PC-3 (cell line): ENCODE measurements at regions not wholly inside any gene's neighbourhood (a gene's known extent, or its start where the extent isn't known, plus 50 kb on each side); places are given as distances from the start of the nearest gene placed in this dataset.
A peak's percentile ranks its signal among the peaks of the same experiment; 100 is the strongest.

Source experiments
- ATAC-seq: fragments of 200-7000 bp; cut with Tn5 transposase; 2 replicates; pipeline ENCODE4 v1.9.1; 2020; ENCODE audit warnings: mild to moderate bottlenecking, moderate library complexity
- BruUV-seq: library from RNA; stranded (reverse); fragments of 400-500 nt; replicated peaks from 2 replicates; lab custom pipeline; 2021; lab: Mats Ljungman, UMichigan
- CTCF ChIA-PET: fragments of 300-600 bp; sonication (Branson Sonifier 250); formaldehyde crosslinking; loops from one replicate; lab custom pipeline; 2022; ENCODE audit warnings: antibody characterized with exemption; lab: Charles Lee
- POLR2A ChIA-PET: fragments of 300-600 bp; sonication (Branson Sonifier 250); formaldehyde crosslinking; loops from one replicate; lab custom pipeline; 2022; ENCODE audit warnings: antibody characterized with exemption; ENCODE audit not compliant: unreplicated experiment; lab: Charles Lee
- DNase-seq: peaks from one replicate; pipeline ENCODE4 v3.0.0-alpha.2; 2015
- H2AFZ ChIP-seq: fragments of 300-600 bp; sonication (generic); 2 replicates; pipeline ENCODE4 v1.6.0; 2016; ENCODE audit warnings: antibody characterized with exemption, low read length
- H3F3A ChIP-seq: fragments of 300-600 bp; sonication (generic); one replicate; pipeline ENCODE4 v1.6.0; 2017; ENCODE audit warnings: antibody characterized with exemption, low read length, control low read depth, mild to moderate bottlenecking; ENCODE audit not compliant: unreplicated experiment
- H3K27ac ChIP-seq: fragments of 300-600 bp; sonication (generic); 2 replicates; pipeline ENCODE4 v1.5.1; 2016; ENCODE audit warnings: mild to moderate bottlenecking, low read length
- H3K27me3 ChIP-seq: fragments of 300-600 bp; sonication (generic); 2 replicates; pipeline ENCODE4 v1.6.1; 2016; ENCODE audit warnings: low read length, mixed read lengths
- H3K36me3 ChIP-seq: fragments of 300-600 bp; sonication (generic); 2 replicates; pipeline ENCODE4 v1.6.1; 2016; ENCODE audit warnings: low read depth, mixed run types, low read length, mixed read lengths
- H3K4me1 ChIP-seq: fragments of 300-600 bp; sonication (generic); 2 replicates; pipeline ENCODE4 v1.5.1; 2016; ENCODE audit warnings: low read length; ENCODE audit not compliant: insufficient read depth
- H3K4me2 ChIP-seq: fragments of 300-600 bp; sonication (generic); 2 replicates; pipeline ENCODE4 v1.6.0; 2016; ENCODE audit warnings: low read length
- H3K4me3 ChIP-seq: fragments of 300-600 bp; sonication (generic); 2 replicates; pipeline ENCODE4 v1.5.1; 2016; ENCODE audit warnings: mild to moderate bottlenecking, low read length, mixed read lengths
- H3K79me2 ChIP-seq: fragments of 300-600 bp; sonication (generic); 2 replicates; pipeline ENCODE4 v1.6.1; 2017; ENCODE audit warnings: low read length, mixed read lengths
- H3K9ac ChIP-seq: fragments of 300-600 bp; sonication (generic); 2 replicates; pipeline ENCODE4 v1.6.0; 2016; ENCODE audit warnings: mild to moderate bottlenecking, low read length
- H3K9me2 ChIP-seq: fragments of 300-600 bp; sonication (generic); replicated peaks from 2 replicates; pipeline ENCODE4 v1.6.1; 2016; ENCODE audit warnings: mixed run types, low read length, mixed read lengths
- H3K9me3 ChIP-seq: fragments of 300-600 bp; sonication (generic); 2 replicates; pipeline ENCODE4 v1.6.1; 2016; ENCODE audit warnings: low read length, mixed read lengths
- H4K20me1 ChIP-seq: fragments of 300-600 bp; sonication (generic); 2 replicates; pipeline ENCODE4 v1.6.1; 2016; ENCODE audit warnings: low read length, mixed read lengths
- CTCF ChIP-seq: fragments of 300-600 bp; sonication (generic); conservative IDR thresholded peaks from 2 replicates; pipeline ENCODE4 v1.5.1; 2017; ENCODE audit warnings: antibody characterized with exemption, low read depth, mild to moderate bottlenecking, low read length
- EZH2 ChIP-seq: fragments of 300-600 bp; sonication (generic); IDR thresholded peaks from one replicate; pipeline ENCODE4 v1.6.1; 2017; ENCODE audit warnings: antibody characterized with exemption, mild to moderate bottlenecking, low read length; ENCODE audit not compliant: unreplicated experiment
- EZH2phosphoT487 ChIP-seq: fragments of 300-600 bp; sonication (generic); IDR thresholded peaks from 2 replicates; pipeline ENCODE4 v1.6.1; 2018; ENCODE audit warnings: mild to moderate bottlenecking, antibody characterized with exemption, low read length, borderline replicate concordance
- intact Hi-C: fragments of 100-400 bp; cut with micrococcal nuclease; formaldehyde crosslinking; loops from 2 replicates; pipeline ENCODE4 v1.9.0; 2023

- no TSS peak for BruUV-seq
- Histone ChIP-seq H3F3A (no peaks in the 10 kb centered on the region), H3K36me3 (no peaks in the 10 kb centered on the region), H4K20me1 (no peaks in the 10 kb centered on the region), H3K27ac (no peak overlapping the region), H3K4me3 (no peak overlapping the region), H3K9me3 (no peaks in the 10 kb centered on the region), H3K27me3 (no peaks in the 10 kb centered on the region), H3K79me2 (no peaks in the 10 kb centered on the region), H2AFZ (no peak overlapping the region), H3K9me2 (no peaks in the 10 kb centered on the region; the same call in none of the 2 replicates), H3K9ac (no peak overlapping the region), H3K4me1 (no peaks in the 10 kb centered on the region), H3K4me2 (no peak overlapping the region)
- no peak for TF ChIP-seq CTCF
- TF ChIP-seq EZH2phosphoT487: no peak
- no peak for TF ChIP-seq EZH2
- DNase-seq (no peak), ATAC-seq (no peak)
- ChIA-PET POLR2A (no interaction called here), CTCF (no interaction called here)
- intact Hi-C loops: no loop called here
Observed at GRCh38 chr10:33428682-33429081, 94.2 kb upstream of the NRP1 start.

DNA sequence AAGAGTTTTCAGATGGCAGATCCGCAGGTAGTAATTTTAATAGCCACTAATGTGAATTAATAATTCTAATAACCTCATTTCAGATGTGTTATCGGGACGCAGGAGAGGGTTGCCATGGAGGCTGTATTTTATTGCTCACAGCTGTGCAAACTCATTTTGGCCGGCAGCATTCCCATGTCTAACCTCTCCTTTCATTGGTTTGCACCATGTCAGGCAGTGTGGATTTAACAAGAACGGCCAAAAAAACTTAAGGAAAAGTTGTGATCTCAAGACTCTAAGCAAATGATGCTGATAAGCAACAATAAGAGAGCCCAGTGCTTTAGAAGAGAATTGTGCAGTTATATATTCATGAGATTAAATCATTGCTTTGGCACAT, 88.7 kb upstream of the NRP1 start:
- Histone ChIP-seq H3K36me3 (no peaks in the 10 kb centered on the region), H3K4me1 (peaks cover 7% of the 10 kb centered on the region), H4K20me1 (no peaks in the 10 kb centered on the region), H2AFZ (no peak overlapping the region), H3F3A (no peaks in the 10 kb centered on the region), H3K9ac (no peak overlapping the region), H3K9me2 (no peaks in the 10 kb centered on the region; the same call in 1 of the 2 replicates), H3K9me3 (no peaks in the 10 kb centered on the region), H3K4me2 (no peak overlapping the region), H3K27me3 (no peaks in the 10 kb centered on the region), H3K79me2 (no peaks in the 10 kb centered on the region), H3K27ac (no peak overlapping the region), H3K4me3 (no peak overlapping the region)
- ATAC-seq (no peak), DNase-seq (no peak)
- POLR2A ChIA-PET: no interaction called here
- intact Hi-C loops: no loop called here
- BruUV-seq: no TSS peak
- TF ChIP-seq CTCF: no peak
- TF ChIP-seq EZH2phosphoT487: no peak
- TF ChIP-seq EZH2: no peak
- CTCF ChIA-PET: interaction anchor here (0.6 kb wide), 1 partner anchor 13 kb away, joined by 3 read pairs; no protein-coding TSS in a partner anchor

- peak overlapping the region; percentile 20; the same call in 1 of the 2 replicates for H2AFZ ChIP-seq
- no peaks in the 10 kb centered on the region for H3K79me2 ChIP-seq
Observed at GRCh38 chr10:33422471-33423153, 88.1 kb upstream of the NRP1 start.

More at GRCh38 chr10:33422471-33423153, 88.1 kb upstream of the NRP1 start:
- Histone ChIP-seq H3F3A (no peaks in the 10 kb centered on the region), H3K4me1 (peaks cover 7% of the 10 kb centered on the region), H3K9me3 (no peaks in the 10 kb centered on the region), H3K27ac (no peak overlapping the region), H3K27me3 (no peaks in the 10 kb centered on the region), H4K20me1 (no peaks in the 10 kb centered on the region), H3K9ac (no peak overlapping the region), H3K4me2 (no peak overlapping the region), H3K4me3 (no peak overlapping the region), H3K36me3 (no peaks in the 10 kb centered on the region), H3K9me2 (no peaks in the 10 kb centered on the region; the same call in 1 of the 2 replicates)
- ATAC-seq (no peak), DNase-seq (no peak)
- TF ChIP-seq CTCF (no peak), EZH2phosphoT487 (no peak), EZH2 (no peak)
- ChIA-PET POLR2A (no interaction called here), CTCF (no interaction called here)
- BruUV-seq: no TSS peak
- intact Hi-C loops: no loop called here
